GM12878 (cell line): ENCODE measurements at regions not wholly inside any gene's neighbourhood (a gene's known extent, or its start where the extent isn't known, plus 50 kb on each side); places are given as distances from the start of the nearest gene placed in this dataset.

Experiments used
- ATAC-seq: fragments of 200-7000 bp; cut with Tn5 transposase; 3 replicates; pipeline ENCODE4 v1.9.1; 2020; ENCODE audit warnings: mild to moderate bottlenecking, moderate library complexity
- BruUV-seq: library from RNA; stranded (reverse); fragments of 400-500 nt; replicated peaks from 2 replicates; lab custom pipeline; 2021; lab: Mats Ljungman, UMichigan
- CTCF ChIA-PET: fragments of 300-600 bp; sonication (Branson Sonifier 250); formaldehyde crosslinking; extraction: SDS; loops from one replicate; lab custom pipeline; 2021; ENCODE audit warnings: inconsistent platforms; lab: Yijun Ruan, JAX
- POLR2A ChIA-PET: fragments of 350-600 bp; formaldehyde crosslinking; extraction: SDS; loops from one replicate; lab custom pipeline; 2021; ENCODE audit warnings: inconsistent platforms; lab: Charles Lee
- RAD21 ChIA-PET: fragments of 300-600 bp; sonication (Branson Sonifier 250); formaldehyde crosslinking; loops from one replicate; lab custom pipeline; 2023; ENCODE audit warnings: antibody characterized with exemption; ENCODE audit not compliant: unreplicated experiment; lab: Charles Lee
- SMC1A ChIA-PET: fragments of 300-600 bp; sonication (Branson Sonifier 250); formaldehyde crosslinking; loops from one replicate; lab custom pipeline; 2023; ENCODE audit not compliant: unreplicated experiment, uncharacterized antibody; lab: Charles Lee
- DNase-seq: peaks from one replicate; pipeline ENCODE4 v3.0.0-alpha.2; 2011; ENCODE audit warnings: low read depth, low spot score
- FAIRE-seq: peaks from 3 replicates; lab custom pipeline; 2011; peaks lifted over from hg19 to GRCh38; lab: Jason Lieb, UNC
- H2AFZ ChIP-seq: 2 replicates; pipeline ENCODE4 v1.6.0; 2011; ENCODE audit warnings: low read depth, low read length, control low read depth; ENCODE audit not compliant: control insufficient read depth
- H3K27ac ChIP-seq: 2 replicates; pipeline ENCODE4 v1.5.1; 2011; ENCODE audit warnings: control low read depth; ENCODE audit not compliant: control insufficient read depth, insufficient read depth
- H3K27me3 ChIP-seq, 2 experiments: replicated peaks in 1 of 2; 2 replicates each; pipeline versions ENCODE4 v1.6.0 to v1.6.1; 2011; ENCODE audit warnings: low read length in 1 of 2; ENCODE audit not compliant: control insufficient read depth in 2 of 2, insufficient read depth in 2 of 2
- H3K36me3 ChIP-seq, 2 experiments: 2 replicates each; pipeline ENCODE4 v1.5.1; 2011; ENCODE audit warnings: low read length in 1 of 2; ENCODE audit not compliant: control insufficient read depth in 2 of 2, insufficient read depth in 2 of 2
- H3K4me1 ChIP-seq: 2 replicates; pipeline ENCODE4 v1.6.1; 2011; ENCODE audit warnings: mild to moderate bottlenecking, low read length, moderate library complexity, mixed read lengths; ENCODE audit not compliant: control insufficient read depth, insufficient read depth
- H3K4me2 ChIP-seq: 2 replicates; pipeline ENCODE4 v1.6.0; 2011; ENCODE audit warnings: control low read depth; ENCODE audit not compliant: control insufficient read depth, insufficient read depth
- H3K4me3 ChIP-seq: fragments of 200-600 bp; sonication (generic); 2 replicates; pipeline ENCODE4 v1.5.1; 2016
- H3K79me2 ChIP-seq: 2 replicates; pipeline ENCODE4 v1.6.0; 2011; ENCODE audit warnings: low read length; ENCODE audit not compliant: control insufficient read depth, insufficient read depth
- H3K9ac ChIP-seq: 2 replicates; pipeline ENCODE4 v1.8.0; 2011; ENCODE audit warnings: low read length, control low read depth, mixed read lengths; ENCODE audit not compliant: control insufficient read depth, insufficient read depth
- H3K9me3 ChIP-seq: replicated peaks from 3 replicates; pipeline ENCODE4 v1.5.1; 2011; ENCODE audit warnings: mild to moderate bottlenecking, low read length; ENCODE audit not compliant: control insufficient read depth, insufficient read depth
- H4K20me1 ChIP-seq: 2 replicates; pipeline ENCODE4 v1.6.0; 2011; ENCODE audit not compliant: control insufficient read depth, insufficient read depth
- BCL11A ChIP-seq: IDR thresholded peaks from 2 replicates; pipeline ENCODE4 v1.6.1; 2011; ENCODE audit warnings: low read depth, low read length
- CREB1 ChIP-seq: IDR thresholded peaks from 2 replicates; pipeline ENCODE4 v1.6.1; 2012; ENCODE audit warnings: low read depth, mild to moderate bottlenecking, inconsistent platforms
- ETV6 ChIP-seq, 2 experiments: fragments of 450-650 bp in 1 of 2; IDR thresholded peaks in 1 of 2; conservative IDR thresholded peaks in 1 of 2; 2 replicates each; pipeline ENCODE4 v1.6.1; 2014; ENCODE audit warnings: antibody characterized with exemption in 1 of 2, borderline replicate concordance in 1 of 2, low read depth in 1 of 2, mild to moderate bottlenecking in 1 of 2, moderate library complexity in 1 of 2
- FOXK2 ChIP-seq: fragments of 450-650 bp; IDR thresholded peaks from 2 replicates; pipeline ENCODE4 v1.6.1; 2017; ENCODE audit warnings: mild to moderate bottlenecking, moderate library complexity
- NBN ChIP-seq: fragments of 450-650 bp; IDR thresholded peaks from 2 replicates; pipeline ENCODE4 v1.6.1; 2016
- NRF1 ChIP-seq: conservative IDR thresholded peaks from 2 replicates; pipeline ENCODE4 v1.6.1; 2011; ENCODE audit warnings: mild to moderate bottlenecking, low read depth, low read length, improper control_type of control experiment
- RCOR1 ChIP-seq: conservative IDR thresholded peaks from 2 replicates; pipeline ENCODE4 v1.6.1; 2012; ENCODE audit warnings: low read depth, low read length, improper control_type of control experiment
- SIX5 ChIP-seq: IDR thresholded peaks from 2 replicates; pipeline ENCODE4 v1.6.1; 2011; ENCODE audit warnings: mild to moderate bottlenecking, low read depth, low read length, moderate library complexity; ENCODE audit not compliant: severe bottlenecking
- SREBF1 ChIP-seq: IDR thresholded peaks from 2 replicates; pipeline ENCODE4 v1.6.1; 2012; ENCODE audit warnings: mild to moderate bottlenecking, low read length
- SREBF2 ChIP-seq: IDR thresholded peaks from 2 replicates; pipeline ENCODE4 v1.6.1; 2012; ENCODE audit warnings: mild to moderate bottlenecking, low read length
- SUZ12 ChIP-seq: fragments of 200-600 bp; sonication (generic); IDR thresholded peaks from one replicate; pipeline ENCODE4 v1.6.1; 2018; ENCODE audit warnings: antibody characterized with exemption, mild to moderate bottlenecking; ENCODE audit not compliant: unreplicated experiment
- TAF1 ChIP-seq: IDR thresholded peaks from 2 replicates; pipeline ENCODE4 v1.6.1; 2011; ENCODE audit warnings: mild to moderate bottlenecking, low read depth, low read length, borderline replicate concordance
- YY1 ChIP-seq: IDR thresholded peaks from 2 replicates; pipeline ENCODE4 v1.6.1; 2011; ENCODE audit warnings: low read depth, mild to moderate bottlenecking, low read length
- ZZZ3 ChIP-seq: IDR thresholded peaks from 2 replicates; pipeline ENCODE4 v1.6.1; 2011; ENCODE audit warnings: low read depth; ENCODE audit not compliant: control insufficient read depth, insufficient read length
- WGBS: methylation state at CpG from one replicate; pipeline ENCODE4 v1.1.6; 2016; ENCODE audit warnings: low lambda C conversion rate; ENCODE audit not compliant: insufficient replicate concordance, insufficient coverage; ENCODE audit errors: missing lambda C conversion rate; 5-methylcytosine and 5-hydroxymethylcytosine counted together
- in situ Hi-C: fragments of 300-500 bp; cut with MboI; formaldehyde crosslinking; loops from 9 replicates; pipeline ENCODE4 v1.14.3; 2018; ENCODE audit warnings: mixed read lengths
- intact Hi-C: fragments of 100-400 bp; cut with micrococcal nuclease; formaldehyde crosslinking; loops from one replicate; pipeline ENCODE4 v1.14.2; 2022; ENCODE audit not compliant: unreplicated experiment
- TF ChIP-seq, protein P1 (sequence below): IDR thresholded peaks from 2 replicates; pipeline ENCODE4 v1.6.1; 2012; ENCODE audit warnings: improper control_type of control experiment, low read depth, low read length; ENCODE audit not compliant: insufficient replicate concordance
- TF ChIP-seq, protein P2 (sequence below): IDR thresholded peaks from 2 replicates; pipeline ENCODE4 v1.6.1; 2011; ENCODE audit warnings: low read depth, mild to moderate bottlenecking, low read length, moderate library complexity, borderline replicate concordance; ENCODE audit errors: extremely low read depth
- TF ChIP-seq, protein P3 (sequence below): IDR thresholded peaks from 2 replicates; pipeline ENCODE4 v1.6.1; 2012; ENCODE audit warnings: low read depth, low read length, improper control_type of control experiment

DNA sequence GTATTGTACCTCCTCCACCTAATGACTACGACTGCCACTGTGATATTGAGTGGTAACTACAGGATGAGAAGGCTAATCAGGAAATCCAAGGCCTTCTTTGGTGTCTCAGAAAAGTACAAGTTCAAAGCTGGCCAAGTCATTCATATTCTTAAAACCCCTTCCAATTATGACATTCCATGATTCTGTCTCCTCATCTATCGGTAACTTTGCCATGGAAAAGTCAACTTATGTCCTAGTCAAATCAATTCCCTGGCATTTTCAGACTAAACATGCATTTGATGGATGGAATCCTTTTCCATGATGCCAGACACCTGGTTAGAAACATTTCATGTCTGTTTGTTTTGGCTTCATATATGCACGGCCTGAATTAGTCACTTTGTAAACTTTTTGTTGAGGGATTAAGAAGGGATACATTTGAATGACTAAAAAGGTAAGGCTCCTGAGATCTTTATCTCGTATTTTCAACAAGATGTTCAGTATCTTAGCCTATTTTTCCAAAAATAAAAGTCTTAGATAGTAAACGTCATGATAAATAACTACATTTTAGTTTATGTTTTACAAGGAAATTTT is 186.5 kb downstream of the NHLRC3 start:
- SMC1A ChIA-PET = no interaction called here
- in situ Hi-C loops = no loop called here
- no peak for FAIRE-seq

More for the DNA sequence above, 186.5 kb downstream of the NHLRC3 start:
- Histone ChIP-seq H3K79me2 (no peaks in the 10 kb centered on the region), H3K4me3 (no peak overlapping the region), H3K9me3 (no peaks in the 10 kb centered on the region), H3K9ac (no peak overlapping the region), H4K20me1 (no peaks in the 10 kb centered on the region)
- CTCF ChIA-PET = no interaction called here
- intact Hi-C loops = no loop called here
- POLR2A ChIA-PET = no interaction called here
- TF ChIP-seq SUZ12 = no peak
- TF ChIP-seq RCOR1 = no peak
- no peak for TF ChIP-seq YY1
- no peak for TF ChIP-seq SREBF2
- no peak for TF ChIP-seq ZZZ3
- TF ChIP-seq SIX5 = no peak
- no peak for TF ChIP-seq TAF1
- TF ChIP-seq, protein P1, sequence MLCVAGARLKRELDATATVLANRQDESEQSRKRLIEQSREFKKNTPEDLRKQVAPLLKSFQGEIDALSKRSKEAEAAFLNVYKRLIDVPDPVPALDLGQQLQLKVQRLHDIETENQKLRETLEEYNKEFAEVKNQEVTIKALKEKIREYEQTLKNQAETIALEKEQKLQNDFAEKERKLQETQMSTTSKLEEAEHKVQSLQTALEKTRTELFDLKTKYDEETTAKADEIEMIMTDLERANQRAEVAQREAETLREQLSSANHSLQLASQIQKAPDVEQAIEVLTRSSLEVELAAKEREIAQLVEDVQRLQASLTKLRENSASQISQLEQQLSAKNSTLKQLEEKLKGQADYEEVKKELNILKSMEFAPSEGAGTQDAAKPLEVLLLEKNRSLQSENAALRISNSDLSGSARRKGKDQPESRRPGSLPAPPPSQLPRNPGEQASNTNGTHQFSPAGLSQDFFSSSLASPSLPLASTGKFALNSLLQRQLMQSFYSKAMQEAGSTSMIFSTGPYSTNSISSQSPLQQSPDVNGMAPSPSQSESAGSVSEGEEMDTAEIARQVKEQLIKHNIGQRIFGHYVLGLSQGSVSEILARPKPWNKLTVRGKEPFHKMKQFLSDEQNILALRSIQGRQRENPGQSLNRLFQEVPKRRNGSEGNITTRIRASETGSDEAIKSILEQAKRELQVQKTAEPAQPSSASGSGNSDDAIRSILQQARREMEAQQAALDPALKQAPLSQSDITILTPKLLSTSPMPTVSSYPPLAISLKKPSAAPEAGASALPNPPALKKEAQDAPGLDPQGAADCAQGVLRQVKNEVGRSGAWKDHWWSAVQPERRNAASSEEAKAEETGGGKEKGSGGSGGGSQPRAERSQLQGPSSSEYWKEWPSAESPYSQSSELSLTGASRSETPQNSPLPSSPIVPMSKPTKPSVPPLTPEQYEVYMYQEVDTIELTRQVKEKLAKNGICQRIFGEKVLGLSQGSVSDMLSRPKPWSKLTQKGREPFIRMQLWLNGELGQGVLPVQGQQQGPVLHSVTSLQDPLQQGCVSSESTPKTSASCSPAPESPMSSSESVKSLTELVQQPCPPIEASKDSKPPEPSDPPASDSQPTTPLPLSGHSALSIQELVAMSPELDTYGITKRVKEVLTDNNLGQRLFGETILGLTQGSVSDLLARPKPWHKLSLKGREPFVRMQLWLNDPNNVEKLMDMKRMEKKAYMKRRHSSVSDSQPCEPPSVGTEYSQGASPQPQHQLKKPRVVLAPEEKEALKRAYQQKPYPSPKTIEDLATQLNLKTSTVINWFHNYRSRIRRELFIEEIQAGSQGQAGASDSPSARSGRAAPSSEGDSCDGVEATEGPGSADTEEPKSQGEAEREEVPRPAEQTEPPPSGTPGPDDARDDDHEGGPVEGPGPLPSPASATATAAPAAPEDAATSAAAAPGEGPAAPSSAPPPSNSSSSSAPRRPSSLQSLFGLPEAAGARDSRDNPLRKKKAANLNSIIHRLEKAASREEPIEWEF = no peak
- TF ChIP-seq NBN = no peak
- TF ChIP-seq, protein P2, sequence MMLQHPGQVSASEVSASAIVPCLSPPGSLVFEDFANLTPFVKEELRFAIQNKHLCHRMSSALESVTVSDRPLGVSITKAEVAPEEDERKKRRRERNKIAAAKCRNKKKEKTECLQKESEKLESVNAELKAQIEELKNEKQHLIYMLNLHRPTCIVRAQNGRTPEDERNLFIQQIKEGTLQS = no peak
- TF ChIP-seq CREB1 = no peak
- TF ChIP-seq FOXK2 = no peak
- TF ChIP-seq, protein P3, sequence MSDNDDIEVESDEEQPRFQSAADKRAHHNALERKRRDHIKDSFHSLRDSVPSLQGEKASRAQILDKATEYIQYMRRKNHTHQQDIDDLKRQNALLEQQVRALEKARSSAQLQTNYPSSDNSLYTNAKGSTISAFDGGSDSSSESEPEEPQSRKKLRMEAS = no peak
- TF ChIP-seq NRF1 = no peak
- no peak for TF ChIP-seq ETV6 (conservative IDR thresholded peaks at IDR 0.05 in 1 of 2, IDR thresholded peaks at IDR 0.05 in 1 of 2; ENCODE audit: borderline replicate concordance in 1 of 2, low read depth in 1 of 2)
- no peak for TF ChIP-seq SREBF1
- TF ChIP-seq BCL11A = no peak
- TF ChIP-seq, all 136 proteins: peak for 0
- Histone ChIP-seq H2AFZ (no peak overlapping the region), H3K27me3 (no peaks in the 10 kb centered on the region), H3K4me2 (no peak overlapping the region), H3K27ac (no peak overlapping the region), H3K36me3 (no peaks in the 10 kb centered on the region), H3K4me1 (no peaks in the 10 kb centered on the region)
- no peak for ATAC-seq
- RAD21 ChIA-PET = no interaction called here
- WGBS = 15% methylated on average over 5 of the region's 5 CpGs
- no TSS peak for BruUV-seq
- no peak for DNase-seq
